GM19023 (cell line): ENCODE measurements at regions not wholly inside any gene's neighbourhood (a gene's known extent, or its start where the extent isn't known, plus 50 kb on each side); places are given as distances from the start of the nearest gene placed in this dataset.
"Not testable (repeated sequence)": the region's sequence is repeated elsewhere in the genome, so short reads cannot be mapped to it uniquely, and the experiment has no call there.

ENCODE experiments used
- ATAC-seq: cut with Tn5 transposase; IDR thresholded peaks from one replicate; pipeline ENCODE4 v1.9.1; 2021; ENCODE audit warnings: mild to moderate bottlenecking, moderate library complexity; ENCODE audit not compliant: unreplicated experiment

DNA sequence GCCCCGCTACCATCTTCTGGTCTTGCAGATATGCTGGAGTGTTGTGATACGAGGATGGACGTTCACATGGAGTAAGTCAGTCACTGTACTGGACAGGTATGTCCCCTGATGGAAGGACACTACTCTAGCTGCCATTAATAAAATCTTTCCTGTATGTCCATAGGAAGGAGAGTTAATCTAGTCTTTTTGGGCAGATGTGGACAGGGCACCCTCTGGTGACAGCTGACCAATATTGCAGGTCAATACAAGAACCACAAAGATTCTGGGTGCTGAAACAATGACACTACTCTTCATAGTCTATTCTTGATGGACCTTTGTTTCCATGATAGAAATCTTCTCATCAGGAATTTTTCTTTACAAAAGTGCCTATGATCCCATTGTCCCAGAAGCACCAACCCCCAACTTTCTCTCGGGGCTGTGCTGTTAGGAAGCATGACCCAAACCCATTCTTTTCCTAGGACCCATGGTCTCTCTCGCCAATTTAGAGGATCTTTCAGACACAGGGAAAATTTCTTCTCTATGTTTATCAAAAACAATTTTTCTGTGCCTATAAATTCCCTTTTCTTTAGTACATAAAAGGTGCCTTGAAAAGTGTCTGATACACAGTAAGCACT, 376.9 kb downstream of the DTWD2 start:
- no peak for ATAC-seq

DNA sequence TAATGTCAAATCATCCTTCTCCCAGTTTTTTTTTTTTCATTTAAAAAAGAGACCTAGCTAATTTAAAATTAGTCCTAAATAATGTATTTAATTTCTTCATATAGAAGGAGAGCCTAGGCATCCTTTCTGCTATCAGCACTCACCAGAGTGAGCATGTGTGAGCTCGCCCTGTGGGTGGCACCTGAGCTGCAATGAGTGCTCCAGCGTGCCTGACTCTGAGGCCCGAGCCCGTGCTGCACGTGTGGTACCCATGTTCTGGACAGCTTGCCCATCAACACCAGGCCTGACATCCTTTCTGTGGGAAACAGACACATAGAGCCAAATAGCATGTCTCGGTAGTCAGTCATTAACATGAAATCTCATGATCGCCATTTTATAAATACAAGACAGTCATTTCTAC, 381.4 kb downstream of the DTWD2 start:
- ATAC-seq: no peak

DNA sequence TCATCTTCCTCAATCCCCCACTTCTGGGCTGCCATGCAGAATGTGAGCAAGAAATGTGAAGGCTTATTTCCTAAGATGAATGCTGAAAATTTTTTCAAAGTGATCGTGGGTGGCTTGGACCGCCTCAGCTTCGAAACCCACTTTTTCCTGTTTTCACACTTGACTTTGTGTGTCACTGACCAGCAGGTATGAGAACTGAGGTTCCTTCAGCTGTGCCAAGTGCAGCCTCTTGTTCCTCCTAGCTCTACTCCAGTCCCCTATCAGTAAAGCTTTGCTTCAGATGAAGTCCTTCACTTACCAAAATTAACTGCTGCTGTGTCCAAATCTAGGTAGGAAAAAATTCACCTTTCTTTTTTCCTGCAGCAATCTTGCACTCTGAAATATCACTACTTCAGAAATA, 382.6 kb downstream of the DTWD2 start:
- ATAC-seq: no peak

DNA sequence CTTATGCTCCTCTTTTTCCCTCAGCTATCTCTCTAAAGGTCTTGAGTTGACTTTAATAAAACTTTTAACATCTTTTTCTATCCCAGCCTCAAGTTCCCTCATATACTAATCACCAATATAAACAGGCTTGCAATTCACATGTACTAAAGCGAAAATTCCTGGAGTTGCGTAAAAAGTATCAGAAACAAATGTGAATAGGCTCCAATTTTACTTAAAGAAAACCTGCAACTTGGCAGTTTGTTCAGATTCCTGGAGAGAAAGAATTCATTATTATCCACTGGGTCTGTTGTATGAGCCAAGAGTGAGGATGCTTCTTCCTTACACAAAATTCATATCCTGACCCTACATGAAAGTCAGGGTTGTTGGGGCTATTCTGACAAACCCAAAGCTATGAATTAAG, 384.2 kb downstream of the DTWD2 start:
- no peak for ATAC-seq

DNA sequence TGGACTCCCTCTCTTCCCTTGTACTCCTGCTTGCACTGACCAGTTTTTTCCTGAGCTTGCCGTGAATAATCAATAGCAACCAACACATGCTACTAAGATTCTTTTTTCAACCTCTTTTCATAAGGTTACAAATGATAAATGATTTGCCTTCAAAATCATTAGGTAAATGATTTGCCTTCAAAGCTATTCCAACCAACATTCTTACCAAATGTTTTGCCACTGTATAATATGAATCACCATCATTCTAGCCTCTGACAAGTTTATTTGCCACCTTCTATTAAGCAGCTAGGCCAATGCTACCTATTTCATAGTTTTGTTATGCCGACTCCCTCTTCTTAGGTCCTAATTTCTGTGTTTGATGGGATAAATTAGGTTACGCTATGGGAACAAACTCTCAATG, 385.1 kb downstream of the DTWD2 start:
- no peak for ATAC-seq

DNA sequence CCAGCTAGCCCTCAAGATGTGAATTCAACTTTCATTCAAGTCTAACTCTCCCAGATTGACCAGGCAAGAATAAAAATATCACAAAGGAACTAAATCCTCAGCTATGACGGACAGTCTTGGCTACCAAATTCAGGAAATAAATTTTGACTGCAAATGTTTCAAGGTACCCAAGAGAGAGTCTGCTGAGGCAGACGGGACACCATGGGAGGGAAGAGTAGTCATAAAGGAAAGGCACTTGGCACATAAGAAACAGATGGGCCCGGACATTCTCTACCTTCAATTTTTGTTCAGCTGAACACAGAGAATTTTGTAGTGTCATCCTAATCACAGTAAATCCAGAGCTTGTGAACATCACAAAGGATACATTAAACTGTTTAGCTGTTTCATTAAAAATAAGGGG, 390.0 kb downstream of the DTWD2 start:
- ATAC-seq: no peak

DNA sequence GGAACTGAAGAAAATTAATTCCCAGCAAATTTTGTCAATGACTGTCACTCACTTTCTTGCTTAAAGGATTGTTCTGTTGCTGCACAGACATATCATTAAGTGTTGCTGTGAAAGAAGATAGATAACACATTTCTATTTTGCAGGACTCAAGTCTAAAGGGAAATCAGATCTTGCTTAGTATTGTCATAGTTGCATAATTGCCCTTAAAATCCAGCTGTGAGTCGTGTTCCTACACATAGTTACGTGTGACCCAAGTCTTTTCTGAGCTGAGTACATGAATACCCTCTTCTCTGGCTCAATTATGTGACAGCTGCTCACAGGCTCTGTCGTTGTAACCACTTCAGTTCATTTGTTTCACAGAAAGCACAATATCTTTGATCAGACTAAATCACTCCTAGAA, 390.8 kb downstream of the DTWD2 start:
- no peak for ATAC-seq

DNA sequence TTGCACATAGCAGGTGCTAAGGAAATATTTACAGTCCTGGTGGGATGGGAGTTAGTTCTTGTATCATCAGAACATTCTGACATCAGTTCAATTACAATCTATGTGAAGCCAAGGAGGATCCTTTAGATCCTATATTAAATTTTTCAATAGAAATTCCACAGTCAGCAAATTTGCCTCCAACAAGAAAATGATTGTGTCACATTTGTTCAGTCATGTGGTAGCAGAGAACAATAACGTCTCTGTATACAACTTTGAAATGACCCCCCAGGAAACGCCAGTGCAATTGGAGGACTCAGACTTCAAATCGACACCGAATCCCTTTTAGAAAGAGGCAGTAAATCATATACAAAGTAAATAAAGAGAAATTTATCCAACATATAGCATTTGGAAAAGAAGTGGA, 392.1 kb downstream of the DTWD2 start:
- ATAC-seq: no peak

DNA sequence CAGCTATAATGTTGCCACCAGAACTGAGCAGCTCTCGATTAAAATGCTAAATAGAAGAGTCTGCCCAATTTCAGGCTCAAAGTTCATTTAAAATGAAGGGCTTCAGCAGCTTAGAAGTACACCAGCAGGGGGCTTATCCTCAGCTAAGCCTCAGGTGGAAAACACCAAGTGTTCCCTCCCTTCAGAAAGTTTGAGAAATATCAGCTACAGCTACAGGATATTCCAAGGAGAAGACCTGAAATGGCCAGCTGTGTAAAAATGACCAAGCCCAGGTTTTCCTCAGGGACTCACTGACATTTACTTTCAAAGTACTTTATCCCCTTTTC, 395.4 kb downstream of the DTWD2 start:
- no peak for ATAC-seq

DNA sequence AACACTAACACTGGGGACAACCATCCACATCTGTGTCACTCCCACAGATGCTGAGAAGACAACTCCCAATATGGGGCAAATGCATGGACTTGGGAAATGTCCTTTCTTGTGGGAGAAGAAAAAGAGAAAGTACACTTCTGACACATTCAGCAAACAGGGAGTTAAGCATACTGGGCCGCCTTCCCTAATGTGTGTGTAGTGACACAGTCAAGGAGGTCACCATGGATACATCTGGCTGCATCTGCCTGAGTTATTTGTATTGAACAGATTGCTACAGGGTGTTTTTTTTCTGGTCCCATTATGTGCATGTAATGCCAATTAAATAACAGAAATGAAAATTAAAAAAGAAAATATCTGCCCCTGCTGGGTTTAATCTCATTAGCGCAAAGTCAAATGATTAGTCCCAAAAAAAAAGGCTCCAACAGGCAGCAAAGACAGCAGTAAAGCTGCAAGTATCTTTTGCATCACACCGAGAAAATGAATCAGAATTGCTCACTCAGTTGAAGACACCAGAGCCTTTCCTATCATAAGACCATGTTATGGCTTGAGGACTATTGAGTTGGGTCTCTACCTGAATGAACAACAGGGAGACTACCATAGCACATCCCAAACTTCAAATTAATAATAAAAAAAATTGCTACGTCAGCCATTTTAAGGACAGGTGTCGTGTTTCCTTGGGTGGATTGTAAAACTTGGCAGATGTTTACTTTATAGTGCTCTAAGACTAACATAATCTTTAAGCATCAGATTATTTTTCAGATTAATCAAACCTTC, 395.9 kb downstream of the DTWD2 start:
- ATAC-seq: no peak

DNA sequence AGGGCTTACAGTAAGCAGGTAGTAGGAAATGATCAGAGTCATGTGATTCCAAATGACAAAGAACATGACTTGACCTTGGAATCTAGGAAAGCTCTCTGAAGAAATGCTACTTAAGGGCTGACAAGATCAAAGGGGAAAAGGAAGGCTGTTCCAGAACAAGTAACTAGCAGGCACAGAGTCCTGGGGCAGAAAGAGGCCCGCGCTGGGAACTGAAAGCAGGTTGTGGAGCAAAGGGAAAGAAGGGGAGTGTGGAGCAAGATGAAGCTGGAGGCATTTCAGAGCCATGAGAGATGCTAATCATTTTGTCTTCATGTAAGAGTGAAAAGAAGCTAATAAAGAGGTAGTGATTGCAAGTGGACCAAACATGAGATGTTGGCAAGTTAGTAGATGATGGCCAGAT, 397.5 kb downstream of the DTWD2 start:
- ATAC-seq: no peak

DNA sequence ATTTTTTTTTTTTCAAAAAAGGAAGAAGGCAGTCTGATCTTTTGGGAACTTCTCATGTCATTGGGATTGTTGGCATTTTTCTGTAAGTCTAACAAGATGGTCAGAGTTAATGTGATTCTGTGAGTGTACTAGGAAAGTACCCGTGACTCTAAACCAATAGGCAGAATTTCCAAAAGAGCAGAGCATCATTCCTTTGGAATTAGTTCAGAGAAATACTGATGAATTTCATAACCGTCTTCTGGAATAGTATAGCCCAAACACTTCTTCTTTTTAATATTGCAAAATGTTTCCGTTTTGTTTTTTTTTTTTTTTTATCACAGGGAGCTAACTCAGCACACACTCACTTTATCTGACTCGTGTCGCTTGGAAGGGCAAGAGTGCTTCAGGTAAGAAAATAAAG, 407.4 kb downstream of the DTWD2 start:
- no peak for ATAC-seq

DNA sequence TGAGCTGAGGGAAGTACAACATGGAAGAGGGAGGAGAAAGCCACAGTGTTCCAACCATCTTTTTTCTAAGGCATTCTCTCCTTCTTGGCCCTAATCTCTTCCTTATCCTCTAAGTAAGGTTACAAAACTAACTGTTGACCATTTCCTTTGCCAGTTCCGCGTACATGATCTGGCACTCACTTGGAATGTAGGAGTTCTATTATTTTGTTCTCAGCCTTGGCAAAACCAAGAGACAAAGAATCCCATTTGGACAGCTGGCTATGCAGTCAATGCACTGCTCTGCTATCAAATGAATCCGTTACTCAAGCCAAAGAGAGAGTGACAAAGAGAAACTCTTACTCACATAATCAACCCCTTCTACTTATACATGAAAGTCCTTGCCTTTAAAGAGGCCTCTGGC, 410.3 kb downstream of the DTWD2 start:
- no peak for ATAC-seq

DNA sequence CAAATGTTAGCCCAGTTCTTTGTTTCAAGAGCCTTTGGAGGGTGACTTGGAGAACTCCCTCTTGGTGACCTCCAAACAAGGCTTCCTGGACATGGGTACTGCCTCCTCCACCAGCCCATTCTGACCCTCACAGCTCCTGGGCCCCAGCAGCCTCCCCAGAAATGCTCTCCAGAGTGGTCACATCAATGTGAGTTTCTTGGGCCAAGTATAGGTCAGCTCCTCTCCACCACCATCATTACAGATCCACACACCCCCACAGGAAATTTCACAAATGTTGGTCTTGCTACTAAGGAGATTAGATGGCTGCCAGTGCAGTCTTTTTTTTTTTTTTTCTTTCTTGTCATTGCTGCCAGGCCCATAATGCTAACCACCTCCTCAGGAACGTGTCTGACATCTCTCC, 410.7 kb downstream of the DTWD2 start:
- no peak for ATAC-seq

DNA sequence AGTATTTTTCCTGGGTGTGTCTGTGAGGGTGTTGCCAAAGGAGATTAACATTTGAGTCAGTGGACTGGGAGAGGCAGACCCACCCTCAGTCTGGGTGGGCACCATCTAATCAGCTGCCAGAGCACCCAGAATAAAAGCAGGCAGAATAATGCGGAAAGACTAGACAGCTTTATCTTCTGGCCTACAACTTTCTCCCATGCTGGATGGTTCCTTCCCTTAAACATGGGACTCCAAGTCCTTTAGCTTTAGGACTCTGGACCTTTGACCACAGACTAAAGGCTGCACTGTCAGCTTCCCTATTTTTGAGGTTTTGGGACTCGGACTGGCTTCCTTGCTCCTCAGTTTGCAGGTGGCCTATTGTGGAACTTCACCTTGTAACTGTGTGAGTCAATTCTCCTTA, 418.1 kb downstream of the DTWD2 start:
- ATAC-seq: not testable (repeated sequence)

DNA sequence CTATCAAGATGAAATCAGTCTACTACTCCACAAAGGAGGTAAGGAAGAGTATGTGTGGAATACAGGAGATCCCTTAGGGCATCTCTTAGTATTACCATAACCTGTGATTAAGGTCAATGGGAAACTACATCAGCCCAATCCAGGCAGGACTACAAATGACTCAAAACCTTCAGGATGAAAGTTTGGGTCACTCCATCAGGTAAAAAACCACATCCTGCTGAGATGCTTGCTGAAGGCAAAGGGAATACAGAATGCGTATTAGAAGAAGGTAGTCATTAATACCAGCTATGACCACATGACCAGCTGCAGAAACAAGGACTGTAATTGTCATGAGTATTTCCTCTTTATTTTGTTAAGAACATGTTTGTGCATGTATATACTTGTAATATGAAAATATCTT, 418.8 kb downstream of the DTWD2 start:
- ATAC-seq: not testable (repeated sequence)

DNA sequence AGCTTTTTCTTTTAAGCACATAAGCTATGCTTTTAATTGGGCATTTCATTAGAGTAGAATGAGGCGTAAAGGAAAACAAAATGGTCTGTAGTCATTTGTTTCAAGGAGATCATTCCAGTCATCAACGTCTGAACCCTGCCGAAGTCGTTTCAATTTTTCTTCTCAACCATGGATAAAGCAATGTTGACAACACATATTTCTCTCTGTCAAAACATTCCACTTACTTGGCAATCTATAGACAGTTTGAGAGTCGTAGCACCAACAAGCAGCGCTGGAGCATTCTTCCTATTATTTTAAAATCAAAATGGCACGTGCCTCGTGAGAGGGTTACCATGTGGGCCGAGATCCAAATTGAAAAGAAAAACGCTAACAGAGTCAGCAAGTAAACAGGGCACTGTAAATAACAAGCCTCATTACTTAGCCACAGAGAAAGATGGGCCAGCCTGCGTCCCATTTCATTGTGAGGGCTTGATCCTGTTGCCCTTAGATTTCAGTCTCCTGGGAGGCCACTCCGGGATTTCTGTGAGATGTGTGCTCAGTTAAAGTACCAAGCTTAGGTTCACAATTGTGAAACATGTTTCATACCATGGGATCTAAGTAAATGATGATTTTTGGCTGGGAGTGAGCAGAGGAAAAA, 422.9 kb downstream of the DTWD2 start:
- no peak for ATAC-seq

DNA sequence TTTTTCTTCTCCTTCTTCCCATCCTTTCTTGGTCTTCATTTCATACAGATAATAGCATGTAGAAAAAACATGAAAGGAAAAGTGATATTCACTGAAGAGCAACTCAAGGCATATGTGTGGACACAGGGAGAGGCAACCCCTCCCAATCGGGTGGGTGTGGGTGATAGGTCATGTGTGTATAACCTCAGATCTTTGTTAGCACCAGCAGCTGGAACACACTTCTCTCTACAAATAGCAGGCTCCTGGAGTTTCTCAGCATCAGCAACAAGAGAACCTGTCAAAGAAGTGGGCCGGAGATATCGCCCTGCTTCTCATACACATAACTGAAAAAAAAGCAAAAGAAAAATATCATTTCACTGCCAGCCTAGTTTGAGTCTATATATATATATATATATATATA, 426.4 kb downstream of the DTWD2 start:
- no peak for ATAC-seq

DNA sequence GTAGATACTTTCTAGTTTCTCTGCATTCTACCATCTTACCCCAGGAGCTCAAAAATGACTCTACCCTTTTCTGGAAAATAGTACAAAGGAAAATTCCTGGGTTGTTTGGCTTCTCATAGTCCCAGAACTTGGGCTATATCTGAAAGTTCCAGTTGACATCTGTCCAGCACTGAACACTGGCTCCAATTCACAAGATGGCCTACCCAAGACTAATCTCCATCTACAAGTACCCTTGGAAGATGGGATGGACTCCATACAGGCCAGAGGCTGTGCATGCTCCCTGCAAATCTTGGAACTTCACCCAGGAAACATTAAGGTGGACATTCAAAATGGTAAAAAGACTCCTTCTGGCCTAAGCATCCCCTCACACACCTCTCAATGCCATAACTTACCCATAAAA, 427.1 kb downstream of the DTWD2 start:
- ATAC-seq: no peak

DNA sequence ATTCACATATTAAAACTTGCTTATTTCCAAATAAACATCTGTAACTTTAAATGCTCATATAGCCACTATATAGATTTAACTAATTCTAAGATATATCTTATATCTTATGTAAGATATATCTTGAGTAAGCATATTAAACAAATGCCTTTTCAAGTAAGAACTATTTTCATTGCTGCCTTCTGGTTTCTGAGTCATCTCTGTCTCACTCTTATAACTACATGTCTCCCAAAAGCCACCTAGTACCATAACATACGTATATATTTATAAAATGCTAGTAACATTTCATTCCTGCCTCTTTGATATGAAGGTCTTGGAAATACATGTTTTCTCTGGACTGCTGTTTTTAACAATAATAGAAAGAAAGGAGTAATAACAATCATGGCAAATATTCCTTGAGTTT, 429.5 kb downstream of the DTWD2 start:
- ATAC-seq: no peak

DNA sequence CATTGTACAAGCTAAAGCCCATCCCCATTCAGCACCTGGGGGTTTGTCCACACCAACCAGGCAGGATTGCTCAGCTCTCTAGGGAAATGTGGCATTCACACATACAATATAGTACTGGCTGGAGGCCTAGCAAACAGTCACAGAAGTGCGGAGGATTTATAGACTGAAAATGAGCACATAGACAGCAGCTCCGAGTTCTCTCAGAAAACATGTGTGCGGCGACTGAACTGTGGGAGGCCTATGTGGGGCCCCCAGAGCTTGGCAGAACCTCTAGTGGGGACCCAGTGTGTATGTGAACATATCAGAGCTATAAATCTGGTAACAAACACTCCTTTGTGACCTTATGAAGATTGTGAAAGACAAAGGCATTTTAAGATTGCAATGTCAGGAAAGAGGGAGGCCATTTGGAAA, 431.1 kb downstream of the DTWD2 start:
- ATAC-seq: no peak

DNA sequence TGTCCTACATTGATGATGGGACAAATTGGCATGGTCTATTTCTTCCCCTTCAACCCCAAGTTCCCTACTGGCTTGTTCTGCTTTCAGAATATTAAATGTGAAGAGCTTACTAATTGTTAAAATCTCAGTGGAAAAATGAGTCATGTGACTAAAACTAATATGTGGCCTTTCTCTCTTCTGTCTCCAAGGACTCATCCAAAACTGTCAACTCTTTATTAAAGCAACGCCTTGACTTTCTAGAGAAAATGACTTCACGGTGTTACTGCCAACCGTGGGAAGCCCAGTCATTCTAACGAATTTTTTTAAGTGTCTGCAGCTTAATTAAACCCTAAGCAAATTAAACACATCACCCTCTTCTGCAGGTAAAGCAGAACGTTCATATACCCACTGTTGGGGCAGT, 431.6 kb downstream of the DTWD2 start:
- no peak for ATAC-seq

DNA sequence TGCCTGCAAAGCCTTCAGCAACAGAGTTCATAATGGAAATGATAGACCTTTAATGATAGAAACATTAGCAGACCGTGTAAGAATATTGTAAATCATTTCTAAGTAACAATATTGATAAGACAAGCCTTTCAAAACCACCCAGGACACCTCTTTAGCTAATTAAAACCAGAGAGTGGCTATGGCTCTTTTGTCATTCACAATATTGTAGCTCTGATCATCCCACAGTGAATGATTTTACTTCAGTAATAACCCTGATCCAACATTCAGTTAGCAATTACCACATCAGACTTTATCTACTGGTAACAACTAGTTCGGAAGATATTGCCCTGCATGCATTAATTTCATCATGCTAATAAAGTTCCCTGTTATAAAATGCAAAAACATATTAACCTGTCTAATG, 432.6 kb downstream of the DTWD2 start:
- ATAC-seq: no peak
